Muscle layer of colon (tissue), 2 donors: ENCODE measurements at regions not wholly inside any gene's neighbourhood (a gene's known extent, or its start where the extent isn't known, plus 50 kb on each side); places are given as distances from the start of the nearest gene placed in this dataset.
"Not testable (repeated sequence)": the region's sequence is repeated elsewhere in the genome, so short reads cannot be mapped to it uniquely, and the experiment has no call there.

Source experiments
- H3K27ac ChIP-seq: one replicate; pipeline ENCODE4 v1.7.0; 2013; ENCODE audit warnings: low read depth, mild to moderate bottlenecking, low read length, moderate library complexity
- H3K27me3 ChIP-seq, 2 donors: one replicate each; pipeline ENCODE4 v1.7.0; 2013; ENCODE audit warnings: low read length in 2 of 2, mild to moderate bottlenecking in 2 of 2; ENCODE audit not compliant: insufficient read depth in 2 of 2, control insufficient read depth in 1 of 2
- H3K36me3 ChIP-seq: one replicate; pipeline ENCODE4 v1.7.0; 2013; ENCODE audit warnings: mild to moderate bottlenecking, low read length; ENCODE audit not compliant: insufficient read depth
- H3K4me1 ChIP-seq: one replicate; pipeline ENCODE4 v1.7.0; 2013; ENCODE audit warnings: mild to moderate bottlenecking, low read length; ENCODE audit not compliant: insufficient read depth
- H3K4me3 ChIP-seq, 2 donors: one replicate each; pipeline ENCODE4 v1.7.0; 2013; ENCODE audit warnings: low read length in 2 of 2, low read depth in 1 of 2, mild to moderate bottlenecking in 1 of 2, moderate library complexity in 1 of 2
- H3K9ac ChIP-seq: one replicate; pipeline ENCODE4 v1.7.0; 2013; ENCODE audit warnings: low read length
- H3K9me3 ChIP-seq: one replicate; pipeline ENCODE4 v1.7.0; 2013; ENCODE audit warnings: mild to moderate bottlenecking, low read length
- donor health status: abdominal sarcoma.
- donor health status: Adenocarcinoma of cecum.

GRCh38 chr2:132009177-132009873 lies 152.4 kb downstream of the ANKRD30BL start:
- no peak overlapping the region for H3K4me3 ChIP-seq
- no peaks in the 10 kb centered on the region for H3K9me3 ChIP-seq
- H3K27ac ChIP-seq, result no peak overlapping the region
- no peaks in the 10 kb centered on the region for H3K4me1 ChIP-seq
- peaks cover 13 to 14% of the 10 kb centered on the region in 2 donors for H3K27me3 ChIP-seq
- H3K36me3 ChIP-seq, result no peaks in the 10 kb centered on the region
- no peak overlapping the region for H3K9ac ChIP-seq

GRCh38 chr2:131990751-131991150 lies 171.0 kb downstream of the ANKRD30BL start:
- not testable (repeated sequence) for H3K4me3 ChIP-seq, H3K36me3 ChIP-seq, H3K9ac ChIP-seq, H3K27me3 ChIP-seq, H3K9me3 ChIP-seq, H3K4me1 ChIP-seq, H3K27ac ChIP-seq

GRCh38 chr2:131966671-131967070 lies 195.1 kb downstream of the ANKRD30BL start:
- not testable (repeated sequence) for H3K27ac ChIP-seq, H3K27me3 ChIP-seq, H3K36me3 ChIP-seq, H3K9me3 ChIP-seq, H3K4me1 ChIP-seq, H3K4me3 ChIP-seq, H3K9ac ChIP-seq

GRCh38 chr2:131966256-131966655 lies 195.5 kb downstream of the ANKRD30BL start:
- Histone ChIP-seq H3K9me3 (no peaks in the 10 kb centered on the region), H3K4me3 (no peak overlapping the region), H3K27ac (no peak overlapping the region), H3K27me3 (no peaks in the 10 kb centered on the region), H3K36me3 (no peaks in the 10 kb centered on the region), H3K4me1 (no peaks in the 10 kb centered on the region), H3K9ac (no peak overlapping the region)

GRCh38 chr2:131958019-131958609 lies 203.6 kb downstream of the ANKRD30BL start:
- not testable (repeated sequence) for H3K4me3 ChIP-seq, H3K27ac ChIP-seq, H3K36me3 ChIP-seq

GRCh38 chr2:131948641-131949040 lies 213.1 kb downstream of the ANKRD30BL start:
- not testable (repeated sequence) for H3K9ac ChIP-seq, H3K9me3 ChIP-seq, H3K4me1 ChIP-seq, H3K27me3 ChIP-seq, H3K27ac ChIP-seq, H3K4me3 ChIP-seq, H3K36me3 ChIP-seq

More at GRCh38 chr2:131958019-131958609, 203.6 kb downstream of the ANKRD30BL start:
- H3K9ac ChIP-seq, H3K27me3 ChIP-seq, H3K4me1 ChIP-seq, H3K9me3 ChIP-seq: not testable (repeated sequence)

GRCh38 chr2:131923287-131923686 lies 238.5 kb downstream of the ANKRD30BL start:
- H3K4me1 ChIP-seq, H3K9me3 ChIP-seq, H3K4me3 ChIP-seq, H3K9ac ChIP-seq, H3K36me3 ChIP-seq, H3K27me3 ChIP-seq, H3K27ac ChIP-seq: not testable (repeated sequence)

- not testable (repeated sequence) for H3K36me3 ChIP-seq, H3K9ac ChIP-seq, H3K4me3 ChIP-seq, H3K9me3 ChIP-seq, H3K4me1 ChIP-seq, H3K27me3 ChIP-seq, H3K27ac ChIP-seq
Measured at GRCh38 chr2:131922854-131923253, 238.9 kb downstream of the ANKRD30BL start.
